ENCODE measurements at regions not wholly inside any gene's neighbourhood (a gene's known extent, or its start where the extent isn't known, plus 50 kb on each side); places are given as distances from the start of the nearest gene placed in this dataset.

DNA sequence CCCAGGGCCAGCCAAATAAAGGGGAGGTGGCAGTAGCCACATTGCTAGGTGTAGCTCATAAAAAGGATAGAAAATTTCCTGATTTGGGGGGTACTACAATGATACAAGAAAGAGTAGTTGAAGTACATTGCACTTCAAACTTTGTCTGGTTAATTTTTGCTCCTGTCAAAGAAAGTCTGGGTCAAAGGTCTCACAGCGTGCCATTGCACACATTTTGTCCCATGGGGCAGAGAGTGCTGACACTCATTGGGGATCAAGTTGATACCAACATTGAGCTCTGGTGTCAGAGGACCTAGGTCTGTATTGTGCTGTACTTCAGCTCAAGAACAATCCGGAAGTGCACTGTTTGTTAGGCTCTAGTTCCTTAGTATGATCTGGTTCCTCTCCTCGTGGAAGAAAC, 229.2 kb upstream of the AGTR2 start:
- Histone ChIP-seq H3K9me3 (ENCODE audit: control insufficient read depth, low read length) (no peaks in the 10 kb centered on the region), H3K27ac (ENCODE audit: insufficient read depth, low read depth, low read length, poor library complexity, severe bottlenecking) (no peak overlapping the region), H3K4me1 (ENCODE audit: control insufficient read depth, insufficient read depth, low read length) (no peaks in the 10 kb centered on the region), H3K27me3 (ENCODE audit: control insufficient read depth, insufficient read depth, low read length, poor library complexity, severe bottlenecking) (no peaks in the 10 kb centered on the region), H3K36me3 (ENCODE audit: control insufficient read depth, insufficient read depth, low read length) (no peaks in the 10 kb centered on the region), H3K4me3 (ENCODE audit: insufficient read depth, low read depth, low read length) (no peak overlapping the region)
- 93 to 98% methylated on average over 3 of the region's 3 CpGs for WGBS, 2 experiments

GRCh38 chrX:115946059-115946458, 224.5 kb upstream of the AGTR2 start:
- Histone ChIP-seq H3K9me3 (ENCODE audit: control insufficient read depth, low read length) (no peaks in the 10 kb centered on the region), H3K36me3 (ENCODE audit: control insufficient read depth, insufficient read depth, low read length) (no peaks in the 10 kb centered on the region), H3K27me3 (ENCODE audit: control insufficient read depth, insufficient read depth, low read length, poor library complexity, severe bottlenecking) (no peaks in the 10 kb centered on the region), H3K4me3 (ENCODE audit: insufficient read depth, low read depth, low read length) (no peak overlapping the region), H3K4me1 (ENCODE audit: control insufficient read depth, insufficient read depth, low read length) (no peaks in the 10 kb centered on the region), H3K27ac (ENCODE audit: insufficient read depth, low read depth, low read length, poor library complexity, severe bottlenecking) (no peak overlapping the region)
- 93 to 98% methylated on average over 16 of the region's 16 CpGs for WGBS, 2 experiments

GRCh38 chrX:115948018-115948923, 222.3 kb upstream of the AGTR2 start:
- Histone ChIP-seq H3K4me1 (ENCODE audit: control insufficient read depth, insufficient read depth, low read length) (no peaks in the 10 kb centered on the region), H3K9me3 (ENCODE audit: control insufficient read depth, low read length) (no peaks in the 10 kb centered on the region), H3K4me3 (ENCODE audit: insufficient read depth, low read depth, low read length) (no peak overlapping the region), H3K27ac (ENCODE audit: insufficient read depth, low read depth, low read length, poor library complexity, severe bottlenecking) (no peak overlapping the region), H3K36me3 (ENCODE audit: control insufficient read depth, insufficient read depth, low read length) (no peaks in the 10 kb centered on the region), H3K27me3 (ENCODE audit: control insufficient read depth, insufficient read depth, low read length, poor library complexity, severe bottlenecking) (no peaks in the 10 kb centered on the region)
- 97 to 100% methylated on average over 4 of the region's 4 CpGs for WGBS, 2 experiments

DNA sequence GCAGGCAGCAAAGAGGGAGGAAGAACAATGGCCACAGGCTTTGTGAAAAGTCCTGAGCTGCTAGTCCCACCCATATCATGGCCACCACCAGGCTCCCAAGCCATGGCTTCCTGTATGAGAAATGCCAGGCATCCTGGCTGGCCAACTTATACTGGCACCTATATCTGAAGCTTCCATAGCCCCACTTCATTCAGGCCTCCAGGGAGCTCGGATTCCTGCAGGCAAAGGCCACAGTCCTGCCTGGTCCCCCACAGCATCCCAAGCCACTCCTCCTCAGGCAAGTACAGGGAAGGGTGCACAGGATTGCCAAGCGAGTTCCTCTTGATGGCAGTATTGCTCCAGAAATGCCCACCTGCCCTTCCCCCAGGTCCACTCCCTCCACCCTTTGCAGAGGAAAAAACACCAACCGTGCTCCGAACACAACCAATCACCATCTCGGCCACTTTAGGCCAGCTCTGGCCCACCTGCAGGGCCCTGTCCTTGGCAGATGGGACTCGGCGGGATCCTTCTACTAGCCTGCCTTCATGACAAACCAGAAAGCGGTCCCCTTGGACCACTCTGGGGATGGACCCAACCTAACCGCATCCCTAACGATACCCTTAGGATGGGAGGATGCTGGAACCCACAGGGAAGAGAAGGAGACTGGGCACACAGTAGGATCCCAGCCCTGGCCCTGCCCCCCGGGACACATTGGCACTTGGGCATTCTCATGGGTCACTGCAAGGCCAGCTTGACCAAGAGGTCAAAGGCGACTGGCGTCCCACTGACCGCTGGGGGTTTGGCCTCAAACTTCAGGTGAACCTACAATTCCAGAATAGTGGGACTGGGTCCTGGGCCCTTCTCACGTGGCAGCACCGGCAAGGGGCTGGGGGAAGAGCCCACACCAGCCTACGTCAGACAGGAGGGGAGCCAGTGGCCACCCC, 220.4 kb upstream of the AGTR2 start:
- Histone ChIP-seq H3K27ac (ENCODE audit: insufficient read depth, low read depth, low read length, poor library complexity, severe bottlenecking) (no peak overlapping the region), H3K4me1 (ENCODE audit: control insufficient read depth, insufficient read depth, low read length) (no peaks in the 10 kb centered on the region), H3K27me3 (ENCODE audit: control insufficient read depth, insufficient read depth, low read length, poor library complexity, severe bottlenecking) (no peaks in the 10 kb centered on the region), H3K36me3 (ENCODE audit: control insufficient read depth, insufficient read depth, low read length) (no peaks in the 10 kb centered on the region), H3K9me3 (ENCODE audit: control insufficient read depth, low read length) (no peaks in the 10 kb centered on the region), H3K4me3 (ENCODE audit: insufficient read depth, low read depth, low read length) (no peak overlapping the region)
- 82 to 85% methylated on average over 17 of the region's 17 CpGs for WGBS, 2 experiments

DNA sequence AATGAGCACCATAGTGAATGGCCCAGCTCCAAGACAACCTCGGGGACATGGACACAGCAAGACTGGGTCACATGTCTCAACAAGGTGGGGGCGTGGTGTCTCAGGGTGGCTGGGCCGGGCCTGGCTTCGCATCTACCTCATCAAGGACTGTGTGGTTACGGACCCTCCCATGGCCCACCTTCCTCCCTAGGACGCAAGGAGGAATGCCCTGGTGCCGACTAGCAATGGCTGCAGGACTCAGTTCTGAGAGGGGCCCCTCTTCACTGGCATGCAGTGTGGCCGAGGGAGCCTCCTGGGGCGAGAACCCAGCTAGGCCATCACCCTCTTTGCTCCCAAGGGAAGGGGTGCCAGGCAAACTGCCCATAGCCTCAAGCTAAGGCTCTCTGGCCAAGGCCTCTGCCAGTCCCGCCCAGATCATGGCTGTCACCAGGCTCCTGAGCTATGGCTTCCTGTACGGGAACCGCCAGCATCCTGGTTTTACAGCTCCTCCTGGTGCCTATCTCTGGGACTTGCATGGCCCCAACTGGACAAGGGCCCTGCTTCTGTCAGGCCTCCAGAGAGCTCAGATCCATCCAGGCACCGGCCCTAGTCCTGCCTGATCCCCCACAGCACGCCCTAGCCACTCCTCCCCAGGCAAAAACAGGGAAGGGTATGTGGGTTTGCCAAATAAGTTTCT, 218.0 kb upstream of the AGTR2 start:
- Histone ChIP-seq H3K4me1 (ENCODE audit: control insufficient read depth, insufficient read depth, low read length) (no peaks in the 10 kb centered on the region), H3K27me3 (ENCODE audit: control insufficient read depth, insufficient read depth, low read length, poor library complexity, severe bottlenecking) (no peaks in the 10 kb centered on the region), H3K36me3 (ENCODE audit: control insufficient read depth, insufficient read depth, low read length) (no peaks in the 10 kb centered on the region), H3K4me3 (ENCODE audit: insufficient read depth, low read depth, low read length) (no peak overlapping the region), H3K27ac (ENCODE audit: insufficient read depth, low read depth, low read length, poor library complexity, severe bottlenecking) (no peak overlapping the region), H3K9me3 (ENCODE audit: control insufficient read depth, low read length) (no peaks in the 10 kb centered on the region)
- 94 to 96% methylated on average over 13 to 14 of the region's 14 CpGs for WGBS, 2 experiments

DNA sequence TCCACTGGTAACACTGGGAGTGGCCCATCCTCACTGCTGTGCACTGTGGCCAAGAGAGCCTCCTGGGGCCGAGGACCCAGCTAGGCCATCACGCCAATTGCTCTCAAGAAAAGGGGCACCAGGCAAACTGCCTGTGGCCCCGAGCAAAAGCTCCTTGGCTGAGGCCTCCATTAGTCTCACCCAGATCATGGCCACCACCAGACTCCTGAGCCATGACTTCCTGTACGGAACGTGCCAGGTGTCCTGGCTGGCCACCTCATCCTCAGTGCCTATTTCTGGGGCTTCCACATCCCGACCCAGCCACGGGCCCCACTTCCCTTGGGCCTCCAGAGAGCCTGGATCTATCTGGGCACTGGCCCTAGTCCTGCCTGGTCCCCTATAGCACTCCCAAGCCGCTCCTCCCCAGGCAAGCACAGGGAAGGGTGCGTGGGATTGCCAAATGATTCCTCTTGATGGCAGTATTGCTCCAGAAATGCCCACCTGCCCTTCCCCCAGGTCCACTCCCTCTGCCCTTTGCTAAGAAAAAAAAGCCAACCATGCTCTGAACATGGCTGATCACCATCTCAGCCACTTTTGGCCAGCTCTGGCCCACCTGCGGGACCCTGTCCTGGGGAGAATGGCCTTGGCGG, 212.6 kb upstream of the AGTR2 start:
- Histone ChIP-seq H3K27ac (ENCODE audit: insufficient read depth, low read depth, low read length, poor library complexity, severe bottlenecking) (no peak overlapping the region), H3K36me3 (ENCODE audit: control insufficient read depth, insufficient read depth, low read length) (no peaks in the 10 kb centered on the region), H3K4me3 (ENCODE audit: insufficient read depth, low read depth, low read length) (no peak overlapping the region), H3K9me3 (ENCODE audit: control insufficient read depth, low read length) (no peaks in the 10 kb centered on the region), H3K4me1 (ENCODE audit: control insufficient read depth, insufficient read depth, low read length) (no peaks in the 10 kb centered on the region), H3K27me3 (ENCODE audit: control insufficient read depth, insufficient read depth, low read length, poor library complexity, severe bottlenecking) (no peaks in the 10 kb centered on the region)
- 93 to 95% methylated on average over 11 of the region's 11 CpGs for WGBS, 2 experiments

GRCh38 chrX:115958687-115959359, 211.7 kb upstream of the AGTR2 start:
- Histone ChIP-seq H3K4me1 (ENCODE audit: control insufficient read depth, insufficient read depth, low read length) (no peaks in the 10 kb centered on the region), H3K27me3 (ENCODE audit: control insufficient read depth, insufficient read depth, low read length, poor library complexity, severe bottlenecking) (no peaks in the 10 kb centered on the region), H3K27ac (ENCODE audit: insufficient read depth, low read depth, low read length, poor library complexity, severe bottlenecking) (no peak overlapping the region), H3K36me3 (ENCODE audit: control insufficient read depth, insufficient read depth, low read length) (no peaks in the 10 kb centered on the region), H3K4me3 (ENCODE audit: insufficient read depth, low read depth, low read length) (no peak overlapping the region), H3K9me3 (ENCODE audit: control insufficient read depth, low read length) (no peaks in the 10 kb centered on the region)
- 61 to 64% methylated on average over 3 of the region's 3 CpGs for WGBS, 2 experiments

GRCh38 chrX:115960440-115961084, 210.0 kb upstream of the AGTR2 start:
- Histone ChIP-seq H3K4me3 (ENCODE audit: insufficient read depth, low read depth, low read length) (no peak overlapping the region), H3K27me3 (ENCODE audit: control insufficient read depth, insufficient read depth, low read length, poor library complexity, severe bottlenecking) (no peaks in the 10 kb centered on the region), H3K9me3 (ENCODE audit: control insufficient read depth, low read length) (no peaks in the 10 kb centered on the region), H3K36me3 (ENCODE audit: control insufficient read depth, insufficient read depth, low read length) (no peaks in the 10 kb centered on the region), H3K4me1 (ENCODE audit: control insufficient read depth, insufficient read depth, low read length) (no peaks in the 10 kb centered on the region), H3K27ac (ENCODE audit: insufficient read depth, low read depth, low read length, poor library complexity, severe bottlenecking) (no peak overlapping the region)
- 80 to 91% methylated on average over 4 of the region's 4 CpGs for WGBS, 2 experiments

GRCh38 chrX:115966920-115967319, 203.6 kb upstream of the AGTR2 start:
- Histone ChIP-seq H3K4me1 (ENCODE audit: control insufficient read depth, insufficient read depth, low read length) (no peaks in the 10 kb centered on the region), H3K27ac (ENCODE audit: insufficient read depth, low read depth, low read length, poor library complexity, severe bottlenecking) (no peak overlapping the region), H3K27me3 (ENCODE audit: control insufficient read depth, insufficient read depth, low read length, poor library complexity, severe bottlenecking) (no peaks in the 10 kb centered on the region), H3K4me3 (ENCODE audit: insufficient read depth, low read depth, low read length) (no peak overlapping the region), H3K36me3 (ENCODE audit: control insufficient read depth, insufficient read depth, low read length) (no peaks in the 10 kb centered on the region), H3K9me3 (ENCODE audit: control insufficient read depth, low read length) (no peaks in the 10 kb centered on the region)
- 82 to 89% methylated on average over 11 of the region's 11 CpGs for WGBS, 2 experiments

Data from ectodermal cell (in vitro differentiated cells).